BLaER1 (cell line): ENCODE measurements at regions not wholly inside any gene's neighbourhood (a gene's known extent, or its start where the extent isn't known, plus 50 kb on each side); places are given as distances from the start of the nearest gene placed in this dataset.

ENCODE experiments used
- H3K27ac ChIP-seq: shearing (Covaris generic); formaldehyde crosslinking; 2 replicates; pipeline ENCODE4 v1.8.1; 2022
- H3K27me3 ChIP-seq: shearing (Covaris generic); formaldehyde crosslinking; 2 replicates; pipeline ENCODE4 v1.8.1; 2022
- H3K36me3 ChIP-seq: shearing (Covaris generic); formaldehyde crosslinking; 2 replicates; pipeline ENCODE4 v1.8.1; 2022
- H3K4me1 ChIP-seq: shearing (Covaris generic); formaldehyde crosslinking; 2 replicates; pipeline ENCODE4 v1.8.1; 2022
- H3K4me2 ChIP-seq: shearing (Covaris generic); formaldehyde crosslinking; 2 replicates; pipeline ENCODE4 v1.8.1; 2022
- H3K4me3 ChIP-seq: shearing (Covaris generic); formaldehyde crosslinking; 2 replicates; pipeline ENCODE4 v1.8.1; 2022
- H3K9ac ChIP-seq: shearing (Covaris generic); formaldehyde crosslinking; 2 replicates; pipeline ENCODE4 v1.8.1; 2022
- H3K9me3 ChIP-seq: shearing (Covaris generic); formaldehyde crosslinking; 2 replicates; pipeline ENCODE4 v1.8.1; 2022
- H4K20me1 ChIP-seq: shearing (Covaris generic); formaldehyde crosslinking; 2 replicates; pipeline ENCODE4 v1.8.1; 2022
- Cebpa-rat ChIP-seq: shearing (Covaris generic); IDR thresholded peaks from 2 replicates; pipeline ENCODE4 v1.8.1; 2022

DNA sequence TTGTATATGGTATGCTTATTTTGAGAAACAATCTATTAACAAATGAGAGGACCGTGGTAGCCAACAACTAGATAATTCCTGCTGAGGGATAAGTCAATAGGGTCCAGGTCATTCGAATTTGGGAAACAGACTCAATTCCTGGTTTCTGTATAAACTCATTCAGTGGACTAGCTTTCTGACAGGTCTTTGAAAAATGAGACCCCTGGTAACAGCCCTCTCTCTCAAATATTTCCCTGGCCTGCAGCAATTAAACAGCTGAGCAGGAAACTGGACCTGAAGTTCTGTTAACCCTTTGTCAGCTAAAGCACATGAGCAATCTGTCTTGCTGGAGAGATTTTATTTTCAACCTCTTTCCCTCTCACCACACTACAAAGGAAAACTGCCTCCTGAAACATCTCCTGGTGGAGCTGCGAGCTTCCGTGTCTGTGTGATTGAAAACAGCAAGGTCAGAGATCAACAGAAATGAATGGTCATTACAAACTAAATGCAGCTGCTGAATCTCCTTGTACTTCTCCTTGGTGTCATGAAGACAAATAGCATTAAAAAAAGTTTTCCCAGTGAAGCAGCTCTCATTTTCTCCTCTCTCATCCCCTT lies 70.3 kb upstream of the CCDC85A start:
- Histone ChIP-seq H3K4me2 (no peak overlapping the region), H3K4me3 (no peak overlapping the region), H3K9me3 (no peaks in the 10 kb centered on the region), H4K20me1 (no peaks in the 10 kb centered on the region), H3K27ac (no peak overlapping the region), H3K27me3 (no peaks in the 10 kb centered on the region), H3K4me1 (no peaks in the 10 kb centered on the region), H3K36me3 (no peaks in the 10 kb centered on the region), H3K9ac (no peak overlapping the region)
- no peak for TF ChIP-seq Cebpa-rat

GRCh38 chr2:56117764-56118163 lies 66.0 kb upstream of the CCDC85A start:
- H3K9ac ChIP-seq: no peak overlapping the region
- H3K27ac ChIP-seq: no peak overlapping the region
- no peaks in the 10 kb centered on the region for H3K4me1 ChIP-seq
- no peak for TF ChIP-seq Cebpa-rat
- H3K27me3 ChIP-seq: no peaks in the 10 kb centered on the region
- H3K36me3 ChIP-seq: no peaks in the 10 kb centered on the region
- no peaks in the 10 kb centered on the region for H3K9me3 ChIP-seq
- H3K4me3 ChIP-seq: no peak overlapping the region
- no peak overlapping the region for H3K4me2 ChIP-seq
- no peaks in the 10 kb centered on the region for H4K20me1 ChIP-seq

DNA sequence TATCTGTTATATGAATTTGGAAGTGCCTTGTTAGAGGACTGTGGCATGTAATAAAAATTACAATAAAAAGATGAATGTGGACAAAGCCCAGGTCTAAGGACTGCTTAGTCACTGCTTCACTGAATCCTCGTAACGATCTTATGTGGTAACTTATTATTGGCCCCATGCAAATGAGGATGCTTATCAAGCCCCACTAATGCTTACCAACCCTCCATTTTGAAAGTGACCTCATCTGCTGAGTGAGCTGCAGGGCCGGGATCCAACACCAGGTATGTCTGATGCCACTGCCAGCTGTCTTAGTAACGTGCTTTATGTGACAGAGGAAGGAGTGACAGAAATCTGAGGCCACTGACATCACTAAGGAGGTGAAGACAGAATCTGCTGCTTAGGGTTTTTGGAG lies 65.3 kb upstream of the CCDC85A start:
- H3K27ac ChIP-seq: no peak overlapping the region
- H3K4me3 ChIP-seq: no peak overlapping the region
- no peak overlapping the region for H3K4me2 ChIP-seq
- H3K9ac ChIP-seq: no peak overlapping the region
- no peaks in the 10 kb centered on the region for H3K27me3 ChIP-seq
- H3K4me1 ChIP-seq: no peaks in the 10 kb centered on the region
- H4K20me1 ChIP-seq: no peaks in the 10 kb centered on the region
- no peaks in the 10 kb centered on the region for H3K36me3 ChIP-seq
- H3K9me3 ChIP-seq: no peaks in the 10 kb centered on the region
- TF ChIP-seq Cebpa-rat: no peak

DNA sequence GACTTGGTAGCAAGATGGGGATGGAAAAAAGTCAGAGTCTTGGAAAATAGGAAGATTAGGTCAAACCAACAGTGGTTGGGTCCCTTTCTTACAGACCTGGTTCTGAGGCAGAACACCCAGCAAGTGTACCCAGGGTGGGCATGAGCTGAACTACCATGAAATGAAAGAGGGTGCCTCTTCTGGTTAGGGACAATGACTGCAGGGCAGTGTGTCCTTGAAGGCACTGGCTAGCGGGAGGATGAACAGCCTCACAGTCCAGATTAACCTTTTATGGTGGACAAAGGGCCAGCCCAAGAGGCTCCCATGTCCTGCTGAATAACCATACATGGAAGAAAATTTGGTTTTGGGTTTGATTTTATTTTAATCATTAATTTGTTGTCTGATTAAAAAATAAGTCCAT lies 61.8 kb upstream of the CCDC85A start:
- TF ChIP-seq Cebpa-rat: no peak
- H3K27ac ChIP-seq: no peak overlapping the region
- no peaks in the 10 kb centered on the region for H3K4me1 ChIP-seq
- H3K27me3 ChIP-seq: no peaks in the 10 kb centered on the region
- no peaks in the 10 kb centered on the region for H3K36me3 ChIP-seq
- H3K4me2 ChIP-seq: no peak overlapping the region
- no peaks in the 10 kb centered on the region for H3K9me3 ChIP-seq
- no peak overlapping the region for H3K9ac ChIP-seq
- no peak overlapping the region for H3K4me3 ChIP-seq
- no peaks in the 10 kb centered on the region for H4K20me1 ChIP-seq

- Histone ChIP-seq H3K27me3 (no peaks in the 10 kb centered on the region), H3K9ac (no peak overlapping the region), H4K20me1 (no peaks in the 10 kb centered on the region), H3K27ac (no peak overlapping the region), H3K36me3 (no peaks in the 10 kb centered on the region), H3K4me3 (no peak overlapping the region), H3K9me3 (no peaks in the 10 kb centered on the region), H3K4me2 (no peak overlapping the region), H3K4me1 (no peaks in the 10 kb centered on the region)
- no peak for TF ChIP-seq Cebpa-rat
Observed at GRCh38 chr2:56123538-56123937, 60.3 kb upstream of the CCDC85A start.

GRCh38 chr2:56127010-56127409 lies 56.8 kb upstream of the CCDC85A start:
- no peaks in the 10 kb centered on the region for H3K9me3 ChIP-seq
- H3K27me3 ChIP-seq: no peaks in the 10 kb centered on the region
- no peak overlapping the region for H3K4me3 ChIP-seq
- H3K9ac ChIP-seq: no peak overlapping the region
- TF ChIP-seq Cebpa-rat: no peak
- H4K20me1 ChIP-seq: no peaks in the 10 kb centered on the region
- no peaks in the 10 kb centered on the region for H3K4me1 ChIP-seq
- H3K4me2 ChIP-seq: no peak overlapping the region
- H3K27ac ChIP-seq: no peak overlapping the region
- H3K36me3 ChIP-seq: no peaks in the 10 kb centered on the region

- no peak for TF ChIP-seq Cebpa-rat
- no peaks in the 10 kb centered on the region for H3K4me1 ChIP-seq
- H3K9ac ChIP-seq: no peak overlapping the region
- H3K27ac ChIP-seq: no peak overlapping the region
- no peak overlapping the region for H3K4me2 ChIP-seq
- no peaks in the 10 kb centered on the region for H3K36me3 ChIP-seq
- H3K9me3 ChIP-seq: no peaks in the 10 kb centered on the region
- H3K4me3 ChIP-seq: no peak overlapping the region
- H4K20me1 ChIP-seq: no peaks in the 10 kb centered on the region
- no peaks in the 10 kb centered on the region for H3K27me3 ChIP-seq
Observed at GRCh38 chr2:56127463-56128152, 56.2 kb upstream of the CCDC85A start.

DNA sequence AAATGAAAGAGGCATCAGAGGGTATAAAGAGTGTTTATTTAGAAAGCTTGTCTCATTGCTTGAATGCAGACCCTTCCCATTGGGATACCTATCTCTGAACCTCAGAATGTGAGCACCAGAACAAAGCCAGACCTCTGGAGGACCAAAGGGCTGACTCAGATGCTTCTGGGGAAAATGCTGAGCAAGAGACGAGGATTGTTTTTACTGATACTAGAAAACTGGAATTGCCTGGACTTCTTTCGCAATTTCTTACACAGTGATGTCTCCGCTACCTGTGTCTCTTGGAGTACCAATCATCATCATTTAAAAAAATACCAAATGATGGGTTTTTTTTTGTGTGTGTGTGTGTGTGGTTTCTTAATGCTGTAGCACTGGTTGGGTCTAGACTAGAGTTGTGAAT lies 55.6 kb upstream of the CCDC85A start:
- H3K27me3 ChIP-seq: no peaks in the 10 kb centered on the region
- H3K9me3 ChIP-seq: no peaks in the 10 kb centered on the region
- H3K9ac ChIP-seq: no peak overlapping the region
- no peak for TF ChIP-seq Cebpa-rat
- no peaks in the 10 kb centered on the region for H3K4me1 ChIP-seq
- H4K20me1 ChIP-seq: no peaks in the 10 kb centered on the region
- no peak overlapping the region for H3K27ac ChIP-seq
- H3K36me3 ChIP-seq: no peaks in the 10 kb centered on the region
- no peak overlapping the region for H3K4me3 ChIP-seq
- H3K4me2 ChIP-seq: no peak overlapping the region

DNA sequence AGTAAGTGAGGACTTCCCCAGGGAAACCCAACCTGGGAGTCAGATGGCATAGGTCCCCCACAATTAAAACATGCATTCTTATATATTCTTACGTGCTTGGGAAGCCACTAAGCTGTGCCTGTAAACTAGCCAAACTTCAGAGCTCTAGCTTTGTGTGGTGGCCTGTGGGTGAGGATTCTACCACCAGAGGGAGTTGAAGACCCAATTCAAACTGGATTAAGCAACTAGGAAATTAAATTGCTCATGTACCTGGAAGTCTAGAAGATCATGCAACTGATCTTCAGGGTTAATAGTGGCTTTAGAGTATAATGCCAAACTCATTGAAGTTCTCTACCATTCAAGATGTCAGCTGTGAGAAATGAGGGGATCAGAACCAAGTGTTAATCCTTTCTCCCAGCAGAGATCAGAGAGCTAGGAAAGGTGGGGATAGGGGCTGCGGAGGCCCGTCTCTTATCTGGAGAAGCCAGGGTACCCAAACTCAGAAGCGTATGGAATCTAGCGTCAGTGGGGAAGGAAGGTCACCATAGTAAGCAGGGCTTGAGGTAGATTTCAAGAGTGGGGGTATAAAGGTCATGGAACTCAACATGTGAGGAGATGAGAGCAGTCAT lies 53.2 kb upstream of the CCDC85A start:
- Histone ChIP-seq H3K36me3 (no peaks in the 10 kb centered on the region), H3K27me3 (no peaks in the 10 kb centered on the region), H4K20me1 (no peaks in the 10 kb centered on the region), H3K4me3 (no peak overlapping the region), H3K4me1 (peaks cover 7% of the 10 kb centered on the region; the same call in 1 of the 2 replicates), H3K27ac (no peak overlapping the region), H3K4me2 (no peak overlapping the region), H3K9ac (no peak overlapping the region), H3K9me3 (no peaks in the 10 kb centered on the region)
- no peak for TF ChIP-seq Cebpa-rat

GRCh38 chr2:56132138-56132537 lies 51.7 kb upstream of the CCDC85A start:
- no peaks in the 10 kb centered on the region for H4K20me1 ChIP-seq
- H3K9ac ChIP-seq: no peak overlapping the region
- no peaks in the 10 kb centered on the region for H3K36me3 ChIP-seq
- no peak overlapping the region for H3K4me3 ChIP-seq
- H3K27me3 ChIP-seq: no peaks in the 10 kb centered on the region
- no peaks in the 10 kb centered on the region for H3K9me3 ChIP-seq
- H3K4me2 ChIP-seq: no peak overlapping the region
- TF ChIP-seq Cebpa-rat: no peak
- no peak overlapping the region for H3K27ac ChIP-seq
- peaks cover 7% of the 10 kb centered on the region; the same call in 1 of the 2 replicates for H3K4me1 ChIP-seq
